Thymus (tissue), 11 donors: ENCODE measurements at regions not wholly inside any gene's neighbourhood (a gene's known extent, or its start where the extent isn't known, plus 50 kb on each side); places are given as distances from the start of the nearest gene placed in this dataset.
"Not testable (repeated sequence)": the region's sequence is repeated elsewhere in the genome, so short reads cannot be mapped to it uniquely, and the experiment has no call there.

Experiments used
- DNase-seq, 9 donors: peaks; one replicate each; pipeline ENCODE4 v3.0.0-alpha.2; 2013; ENCODE audit warnings: low spot score in 9 of 9, low read depth in 6 of 9, missing footprints in 1 of 9
- H3K27ac ChIP-seq, 2 donors: one replicate each; pipeline ENCODE4 v1.5.1; 2013; ENCODE audit warnings: control low read depth in 1 of 2, low read depth in 1 of 2, low read length in 1 of 2, mild to moderate bottlenecking in 1 of 2, moderate library complexity in 1 of 2
- H3K27me3 ChIP-seq, 2 donors: one replicate each; pipeline ENCODE4 v1.5.1; 2013; ENCODE audit warnings: low read length in 1 of 2; ENCODE audit not compliant: control insufficient read depth in 2 of 2, insufficient read depth in 1 of 2
- H3K36me3 ChIP-seq, 2 donors: one replicate each; pipeline ENCODE4 v1.5.1; 2013; ENCODE audit warnings: low read length in 1 of 2, mild to moderate bottlenecking in 1 of 2, moderate library complexity in 1 of 2; ENCODE audit not compliant: control insufficient read depth in 2 of 2, insufficient read depth in 2 of 2
- H3K4me1 ChIP-seq, 2 donors: one replicate each; pipeline ENCODE4 v1.5.1; 2013; ENCODE audit warnings: low read length in 2 of 2; ENCODE audit not compliant: control insufficient read depth in 2 of 2, insufficient read depth in 2 of 2
- H3K4me3 ChIP-seq, 2 donors: one replicate each; pipeline ENCODE4 v1.5.1; 2013; ENCODE audit warnings: low read length in 2 of 2, control low read depth in 1 of 2, mild to moderate bottlenecking in 1 of 2
- H3K9me3 ChIP-seq, 2 donors: one replicate each; pipeline ENCODE4 v1.5.1; 2013; ENCODE audit warnings: low read length in 1 of 2, mild to moderate bottlenecking in 1 of 2; ENCODE audit not compliant: control insufficient read depth in 2 of 2, insufficient read depth in 1 of 2
- WGBS: extraction: QIAGEN DNeasy Blood & Tissue Kit; methylation state at CpG from one replicate; pipeline ENCODE4 v1.1.7; 2013; 5-methylcytosine and 5-hydroxymethylcytosine counted together
- donor health status: healthy.

DNA sequence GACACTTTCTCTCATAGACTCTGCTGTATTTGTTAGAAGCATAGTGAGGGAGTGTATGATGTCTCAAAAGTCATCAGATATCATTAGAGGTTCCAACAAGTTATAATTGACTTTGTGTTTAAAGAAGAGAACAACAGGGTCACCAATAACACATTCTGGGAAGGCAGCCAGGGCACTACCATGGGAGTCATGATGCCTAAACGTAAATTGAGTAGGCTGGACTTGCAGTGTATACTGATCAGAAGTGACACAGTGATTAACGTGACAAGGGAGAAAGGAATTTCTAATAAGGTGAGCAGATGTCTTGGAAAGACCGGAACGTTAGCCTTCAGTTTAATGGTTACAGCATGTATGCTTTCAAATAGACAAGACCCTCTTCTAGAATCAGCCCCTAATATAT is 973.2 kb downstream of the NCAM2 start:
- whole genome bisulfite sequencing = 88% methylated on average over 4 of the region's 4 CpGs
- no peaks in the 10 kb centered on the region for H3K4me1 ChIP-seq
- no peak overlapping the region for H3K4me3 ChIP-seq
- H3K27me3 ChIP-seq = no peaks in the 10 kb centered on the region
- H3K9me3 ChIP-seq = no peaks in the 10 kb centered on the region
- H3K36me3 ChIP-seq = no peaks in the 10 kb centered on the region
- H3K27ac ChIP-seq = no peak overlapping the region
- no peak for DNase-seq

DNA sequence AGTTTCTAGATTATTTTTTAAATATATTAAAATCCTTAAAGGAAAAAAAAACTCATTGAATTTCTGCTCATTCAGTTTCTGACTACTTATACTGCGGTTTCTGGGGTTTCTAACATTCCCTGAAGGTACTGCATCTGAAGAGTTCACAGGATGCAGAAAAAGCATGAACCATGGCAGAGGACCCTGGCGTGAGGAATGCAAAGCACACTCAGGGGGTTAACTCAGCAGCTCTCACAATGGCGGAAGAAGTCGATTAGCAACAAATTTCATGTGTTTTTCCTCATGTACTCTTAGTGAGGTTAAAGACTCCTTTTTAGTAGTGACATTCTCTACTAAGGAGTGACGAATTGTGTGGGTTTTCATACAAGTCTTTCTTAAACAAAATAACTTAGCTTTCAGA is 975.6 kb downstream of the NCAM2 start:
- H3K36me3 ChIP-seq = no peaks in the 10 kb centered on the region
- 90% methylated on average over 5 of the region's 5 CpGs for WGBS
- no peak for DNase-seq
- no peaks in the 10 kb centered on the region for H3K9me3 ChIP-seq
- no peak overlapping the region for H3K27ac ChIP-seq
- no peaks in the 10 kb centered on the region for H3K27me3 ChIP-seq
- H3K4me1 ChIP-seq = no peaks in the 10 kb centered on the region
- H3K4me3 ChIP-seq = no peak overlapping the region

DNA sequence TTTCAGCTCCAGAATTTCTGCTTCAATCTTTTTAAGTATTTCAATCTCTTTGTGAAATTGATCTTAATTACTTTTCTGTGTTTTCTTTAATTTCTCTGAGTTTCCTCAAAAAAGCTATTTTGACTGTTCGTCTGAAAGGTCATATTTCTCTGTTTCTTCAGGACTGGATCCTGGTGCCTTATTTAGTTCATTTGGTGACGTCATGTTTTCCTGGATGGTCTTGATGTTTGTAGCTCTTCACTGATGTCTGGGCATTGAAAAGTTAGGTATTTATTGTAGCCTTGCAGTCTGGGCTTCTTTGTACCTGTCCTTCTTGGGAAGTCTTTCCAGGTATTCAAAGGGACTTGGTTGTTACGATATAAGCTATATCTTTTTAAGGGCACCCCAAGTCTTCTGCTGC is 998.7 kb downstream of the NCAM2 start:
- Histone ChIP-seq H3K36me3 (no peaks in the 10 kb centered on the region), H3K9me3 (peaks cover 0 to 7% of the 10 kb centered on the region in 2 donors), H3K4me1 (no peaks in the 10 kb centered on the region), H3K27ac (no peak overlapping the region), H3K27me3 (no peaks in the 10 kb centered on the region), H3K4me3 (no peak overlapping the region)
- WGBS = 95% methylated on average over 3 of the region's 3 CpGs
- DNase-seq = no peak

DNA sequence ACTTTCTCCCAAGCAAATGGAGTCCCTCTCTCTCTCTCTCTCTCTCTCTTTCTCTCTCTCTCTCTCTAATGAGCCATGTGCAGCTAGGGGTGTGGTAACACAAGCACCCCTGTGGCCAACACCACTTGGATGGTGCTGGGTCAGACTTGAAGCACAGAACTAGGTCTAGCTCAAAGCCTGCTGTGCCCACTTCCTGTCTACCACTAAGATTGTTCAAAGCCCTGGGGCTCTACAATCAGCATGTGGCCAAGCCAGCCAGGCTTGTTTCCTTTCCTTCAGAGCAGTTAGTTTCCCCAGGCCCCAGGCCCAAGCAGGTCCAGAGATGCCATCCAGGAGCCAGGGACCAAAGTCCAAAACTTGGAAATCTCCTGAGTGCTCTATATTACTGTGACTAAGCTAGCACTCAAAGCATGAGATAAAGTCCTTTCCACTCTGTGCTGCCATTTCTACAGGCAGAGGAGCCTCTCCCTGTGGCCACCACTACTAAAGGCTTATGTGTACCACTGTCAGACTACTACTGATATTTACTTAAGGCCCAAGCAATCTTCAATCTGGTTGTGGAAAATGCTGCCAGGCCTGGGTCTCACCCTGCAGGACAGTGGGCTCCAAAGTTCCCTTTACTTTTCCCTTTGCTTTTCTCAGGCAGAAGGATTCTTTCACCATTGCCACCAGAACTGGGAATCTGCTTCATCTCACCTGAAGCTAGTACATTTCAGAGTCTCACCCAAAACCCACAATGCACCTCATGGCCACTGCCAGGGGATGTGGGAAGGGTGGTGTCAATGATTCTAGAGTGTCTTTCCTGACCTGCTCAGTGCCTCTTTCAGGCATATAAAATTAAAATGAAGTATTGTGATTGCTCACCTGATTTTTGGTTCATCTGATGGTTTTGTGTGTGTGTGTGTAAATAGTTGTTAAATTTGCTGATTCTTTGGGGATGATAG is 999.5 kb downstream of the NCAM2 start:
- Histone ChIP-seq H3K9me3 (peaks cover 0 to 7% of the 10 kb centered on the region in 2 donors), H3K36me3 (no peaks in the 10 kb centered on the region), H3K4me3 (no peak overlapping the region), H3K27me3 (no peaks in the 10 kb centered on the region), H3K4me1 (no peaks in the 10 kb centered on the region), H3K27ac (no peak overlapping the region)
- DNase-seq = peak in 1 of 9 donors; percentile 11

DNA sequence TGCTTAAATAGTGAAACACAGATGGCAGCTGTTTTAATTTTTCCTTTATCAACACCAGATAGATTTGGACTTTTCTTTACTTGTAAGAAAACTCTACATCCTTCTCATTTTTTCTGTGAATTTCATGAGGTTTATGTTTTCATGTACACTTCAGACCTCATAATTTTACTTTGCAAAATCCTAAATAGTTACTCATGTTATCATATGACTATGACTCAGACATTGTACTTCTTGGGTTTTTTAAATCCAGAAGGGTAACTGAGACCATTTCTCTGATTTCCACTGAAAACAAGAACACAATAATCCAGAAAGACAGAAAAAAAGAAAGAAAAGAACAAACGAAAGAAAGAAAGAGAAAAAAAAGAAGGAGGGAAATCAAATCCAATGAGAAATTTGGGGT is 1021.6 kb downstream of the NCAM2 start:
- Histone ChIP-seq H3K4me1 (no peaks in the 10 kb centered on the region), H3K36me3 (no peaks in the 10 kb centered on the region), H3K9me3 (no peaks in the 10 kb centered on the region), H3K27ac (no peak overlapping the region), H3K4me3 (no peak overlapping the region), H3K27me3 (no peaks in the 10 kb centered on the region)
- no peak for DNase-seq
- whole genome bisulfite sequencing = 88% methylated on average over 1 of the region's 1 CpG

DNA sequence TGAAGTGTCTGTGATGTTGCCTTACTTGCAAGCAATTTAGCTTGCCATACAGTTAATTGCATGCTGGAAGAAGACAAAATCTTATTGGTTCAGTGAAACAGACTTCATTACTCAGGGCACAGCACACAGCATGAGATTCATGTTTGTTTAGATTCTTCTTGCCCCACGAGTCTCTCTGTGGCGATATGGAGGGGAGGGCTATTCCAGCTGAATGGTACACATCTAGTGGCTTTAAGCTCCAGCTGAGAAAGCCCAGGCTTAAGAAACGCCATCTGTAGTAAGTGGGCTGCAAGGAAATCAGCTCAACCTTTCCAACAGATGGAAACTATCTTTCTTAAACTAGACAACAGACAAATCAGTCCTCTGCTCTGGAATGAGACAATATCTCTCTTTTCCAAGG is 1022.0 kb downstream of the NCAM2 start:
- Histone ChIP-seq H3K27ac (no peak overlapping the region), H3K9me3 (no peaks in the 10 kb centered on the region), H3K27me3 (no peaks in the 10 kb centered on the region), H3K4me3 (no peak overlapping the region), H3K4me1 (no peaks in the 10 kb centered on the region), H3K36me3 (no peaks in the 10 kb centered on the region)
- 83% methylated on average over 3 of the region's 3 CpGs for WGBS
- DNase-seq = no peak

DNA sequence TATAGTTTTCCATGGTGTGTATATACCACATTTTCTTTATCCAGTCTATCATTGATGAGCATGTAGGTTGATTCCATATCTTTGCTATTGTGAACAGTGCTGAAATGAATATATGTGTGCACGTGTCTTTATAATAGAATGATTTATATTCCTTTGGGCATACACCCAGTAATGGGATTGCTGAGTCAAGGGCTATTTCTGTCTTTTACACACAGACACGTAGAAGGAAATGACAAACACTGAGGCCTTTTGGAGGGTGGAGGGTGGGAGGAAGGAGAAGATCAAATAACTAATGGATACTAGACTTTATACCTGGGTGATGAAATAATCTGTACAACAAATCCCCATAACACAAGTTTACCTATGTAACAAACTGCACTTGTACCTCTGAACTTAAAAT is 1025.7 kb downstream of the NCAM2 start:
- 67% methylated on average over 2 of the region's 2 CpGs for WGBS
- not testable (repeated sequence) for H3K27ac ChIP-seq, H3K9me3 ChIP-seq, DNase-seq, H3K36me3 ChIP-seq, H3K27me3 ChIP-seq, H3K4me1 ChIP-seq, H3K4me3 ChIP-seq

DNA sequence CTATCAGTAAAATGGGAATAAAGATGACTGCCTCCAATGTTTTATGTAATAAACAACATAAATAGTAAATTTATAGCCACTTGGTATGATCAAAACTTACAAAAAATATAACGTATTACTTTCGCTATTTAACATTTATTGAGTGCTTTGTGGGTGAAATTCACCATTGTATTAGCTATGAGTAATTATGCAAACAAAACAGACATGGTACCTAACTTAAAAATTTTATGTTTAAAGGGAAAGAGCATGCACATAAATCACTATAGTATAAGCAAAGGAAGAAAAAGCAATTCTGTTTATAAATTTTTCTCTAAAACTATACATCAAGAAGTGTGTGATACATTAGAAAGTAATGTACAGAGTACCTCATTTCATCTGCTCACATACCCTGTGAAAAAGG is 1046.2 kb downstream of the NCAM2 start:
- H3K4me1 ChIP-seq = no peaks in the 10 kb centered on the region
- no peak overlapping the region for H3K4me3 ChIP-seq
- H3K9me3 ChIP-seq = peaks cover 0 to 12% of the 10 kb centered on the region in 2 donors
- WGBS = 94% methylated on average over 2 of the region's 2 CpGs
- H3K36me3 ChIP-seq = no peaks in the 10 kb centered on the region
- no peaks in the 10 kb centered on the region for H3K27me3 ChIP-seq
- no peak overlapping the region for H3K27ac ChIP-seq
- DNase-seq = no peak

DNA sequence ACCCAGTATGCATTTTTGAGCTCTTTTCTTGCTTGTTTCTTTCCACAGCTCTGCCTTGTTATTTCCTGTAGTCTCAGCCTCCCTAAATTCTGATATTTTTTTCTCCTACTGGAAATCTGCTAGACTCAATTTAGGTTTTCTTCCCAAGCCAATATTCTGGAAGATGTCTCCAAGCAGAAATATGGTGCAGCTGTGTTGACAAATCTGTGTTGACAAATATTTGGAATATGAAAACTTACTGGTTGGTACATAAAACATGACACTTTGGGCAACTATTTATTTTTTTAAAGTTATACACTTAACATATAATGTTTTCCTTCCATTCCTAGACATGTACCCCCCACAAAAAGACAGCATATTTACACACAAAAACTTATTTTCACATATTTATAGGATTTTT is 1048.4 kb downstream of the NCAM2 start:
- Histone ChIP-seq H3K27me3 (no peaks in the 10 kb centered on the region), H3K4me1 (no peaks in the 10 kb centered on the region), H3K27ac (no peak overlapping the region), H3K9me3 (no peaks in the 10 kb centered on the region), H3K4me3 (no peak overlapping the region), H3K36me3 (no peaks in the 10 kb centered on the region)
- no peak for DNase-seq
